ENCODE measurements at regions not wholly inside any gene's neighbourhood (a gene's known extent, or its start where the extent isn't known, plus 50 kb on each side); places are given as distances from the start of the nearest gene placed in this dataset.
A peak's percentile ranks its signal among the peaks of the same experiment; 100 is the strongest.
"Not testable (repeated sequence)": the region's sequence is repeated elsewhere in the genome, so short reads cannot be mapped to it uniquely, and the experiment has no call there.

GRCh38 chr3:3902161-3902560 lies 102.9 kb downstream of the LRRN1 start:
- no peak for DNase-seq (ENCODE audit: low read depth in 4 of 4, low spot score in 3 of 4)

GRCh38 chr3:3906171-3906570 lies 106.9 kb downstream of the LRRN1 start:
- no peak for DNase-seq (ENCODE audit: low read depth in 4 of 4, low spot score in 3 of 4)

DNA sequence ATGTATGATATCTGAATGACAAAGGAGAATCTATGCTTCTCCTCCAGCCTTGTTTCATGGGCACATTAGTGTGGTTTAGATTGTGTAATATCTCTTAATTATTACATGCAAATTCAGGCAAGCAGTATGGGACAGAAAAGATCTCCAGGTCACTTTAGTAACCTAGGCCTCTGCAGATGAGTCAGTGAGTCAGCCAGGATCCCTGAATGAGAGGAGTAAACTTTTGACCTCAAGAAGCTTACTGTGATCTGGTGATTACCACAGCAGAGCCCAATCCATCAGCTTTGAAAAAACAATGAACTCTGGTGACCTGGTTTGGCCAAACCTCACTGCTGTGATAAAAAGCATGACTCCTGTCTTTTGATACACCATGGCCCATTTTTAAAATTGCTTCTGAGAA lies 107.8 kb downstream of the LRRN1 start:
- no peak for DNase-seq (ENCODE audit: low read depth in 4 of 4, low spot score in 3 of 4)

DNA sequence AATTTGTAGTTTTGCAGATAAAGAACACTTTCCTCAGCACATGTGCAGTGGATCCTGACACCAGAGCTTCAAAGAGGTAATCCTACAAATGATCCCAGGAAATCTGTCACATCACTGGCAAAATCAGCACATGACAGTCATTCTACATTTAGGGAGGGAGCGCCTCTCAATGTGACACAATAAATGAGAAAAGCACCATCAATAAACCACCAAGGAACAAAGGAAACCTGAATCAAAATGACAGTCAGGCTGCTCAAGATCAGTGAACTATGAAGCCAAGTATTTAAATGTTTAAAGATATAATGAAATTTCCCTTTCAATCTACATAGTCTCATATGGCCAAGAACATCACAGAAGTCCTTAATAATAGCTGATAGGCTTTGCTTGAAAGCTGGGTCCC lies 119.5 kb downstream of the LRRN1 start:
- no peak for DNase-seq (ENCODE audit: low read depth in 4 of 4, low spot score in 3 of 4)

DNA sequence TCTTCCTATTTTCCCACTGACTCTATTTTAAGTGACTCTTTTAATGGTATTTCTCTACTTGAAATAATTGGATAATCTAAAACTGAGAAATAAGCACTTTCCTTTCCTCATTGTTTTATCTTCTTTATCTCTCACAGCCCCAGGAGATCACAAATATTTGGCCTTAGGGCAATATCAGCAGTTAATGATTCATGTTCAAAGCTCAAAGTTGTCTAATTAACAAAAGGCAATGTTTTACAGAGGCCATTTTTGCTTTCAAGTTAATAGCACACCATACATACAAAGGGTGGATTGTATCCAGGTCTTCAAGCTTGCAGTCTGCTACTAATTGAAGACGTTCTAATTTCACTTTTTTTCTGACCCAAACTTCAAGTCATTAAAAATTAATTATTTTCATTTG lies 120.1 kb downstream of the LRRN1 start:
- DNase-seq (ENCODE audit: low read depth in 4 of 4, low spot score in 3 of 4), result no peak

GRCh38 chr3:3923619-3924018 lies 124.4 kb downstream of the LRRN1 start:
- DNase-seq (ENCODE audit: low read depth in 4 of 4, low spot score in 3 of 4), result no peak

GRCh38 chr3:3927198-3927597 lies 128.0 kb downstream of the LRRN1 start:
- DNase-seq (ENCODE audit: low read depth in 4 of 4, low spot score in 3 of 4), result no peak

- no peak for DNase-seq (ENCODE audit: low read depth in 4 of 4, low spot score in 3 of 4)
Observed at GRCh38 chr3:3927965-3928364, 128.7 kb downstream of the LRRN1 start.

DNA sequence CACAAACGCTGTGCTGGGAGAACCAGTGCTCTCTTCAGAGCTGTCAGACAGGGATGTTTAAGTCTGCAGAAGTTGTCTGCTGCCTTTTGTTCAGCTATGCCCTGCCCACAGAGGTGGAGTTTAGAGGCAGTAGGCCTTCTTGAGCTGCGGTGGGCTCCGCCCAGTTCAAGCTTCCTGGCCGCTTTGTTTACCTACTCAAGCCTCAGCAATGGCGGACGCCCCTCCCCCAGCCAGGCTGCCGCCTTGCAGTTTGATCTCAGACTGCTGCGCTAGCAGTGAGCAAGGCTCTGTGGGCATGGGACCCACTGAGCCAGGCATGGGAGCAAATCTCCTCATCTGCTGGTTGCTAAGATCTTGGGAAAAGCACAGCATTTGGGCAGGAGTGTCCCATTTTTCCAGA lies 142.1 kb downstream of the LRRN1 start:
- DNase-seq (ENCODE audit: low read depth in 4 of 4, low spot score in 3 of 4), result not testable (repeated sequence)

DNA sequence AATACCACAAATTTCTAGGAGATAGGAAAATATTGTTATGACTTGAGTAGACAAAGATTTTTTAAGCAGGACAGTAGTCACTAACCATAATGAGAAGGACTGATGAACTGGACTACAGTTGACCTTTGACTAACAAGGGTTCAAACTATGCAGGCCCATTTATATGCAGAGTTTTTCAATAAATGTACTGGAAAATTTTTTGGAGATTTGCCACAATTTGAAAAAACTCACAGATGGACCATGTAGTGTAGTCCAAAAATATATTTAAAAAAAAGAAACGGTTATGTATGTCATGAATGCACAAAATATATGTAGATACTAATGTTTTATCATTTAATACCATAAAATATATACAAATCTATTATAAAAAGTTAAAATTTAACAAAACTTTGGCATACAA lies 151.8 kb downstream of the LRRN1 start:
- no peak for DNase-seq (ENCODE audit: low read depth in 4 of 4, low spot score in 3 of 4)

- no peak for DNase-seq (ENCODE audit: low read depth in 4 of 4, low spot score in 3 of 4)
Observed at GRCh38 chr3:3951501-3951900, 152.3 kb downstream of the LRRN1 start.

DNA sequence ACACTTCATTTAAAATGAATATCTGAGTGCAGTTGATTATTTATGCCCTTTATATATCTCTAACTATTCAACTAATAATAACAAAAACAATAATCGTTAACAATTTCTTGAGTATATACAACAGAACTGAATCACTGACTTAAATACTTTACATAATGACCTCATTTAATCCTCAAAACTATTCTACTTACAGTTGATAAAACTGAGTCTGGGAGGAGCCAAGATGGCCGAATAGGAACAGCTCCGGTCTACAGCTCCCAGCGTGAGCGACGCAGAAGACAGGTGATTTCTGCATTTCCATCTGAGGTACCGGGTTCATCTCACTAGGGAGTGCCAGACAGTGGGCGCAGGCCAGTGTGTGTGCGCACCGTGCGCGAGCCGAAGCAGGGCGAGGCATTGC lies 163.6 kb downstream of the LRRN1 start:
- not testable (repeated sequence) for DNase-seq (ENCODE audit: low read depth in 4 of 4, low spot score in 3 of 4)

GRCh38 chr3:3984053-3984452 lies 184.8 kb downstream of the LRRN1 start:
- no peak for DNase-seq (ENCODE audit: low read depth in 4 of 4, low spot score in 3 of 4)

DNA sequence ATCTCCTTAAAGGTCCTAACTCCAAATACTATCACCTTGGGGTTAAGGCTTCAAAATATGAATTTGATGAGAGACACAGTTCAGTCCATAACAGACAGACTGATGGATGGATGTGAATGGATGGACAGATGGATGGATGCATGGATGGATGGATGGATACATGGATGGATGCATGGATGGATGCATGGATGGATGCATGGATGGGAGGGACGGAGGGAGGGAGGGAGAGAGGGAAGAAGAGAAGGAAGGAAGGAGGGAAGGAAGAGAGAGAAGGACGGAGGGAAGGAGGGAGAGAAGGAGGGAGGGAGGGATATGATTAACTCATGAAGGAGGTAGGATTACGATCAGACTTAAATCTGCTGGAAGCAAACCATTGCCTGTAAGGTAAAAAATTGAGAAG lies 192.4 kb downstream of the LRRN1 start:
- DNase-seq (ENCODE audit: low read depth in 4 of 4, low spot score in 3 of 4), result no peak

- DNase-seq (ENCODE audit: low read depth in 4 of 4, low spot score in 3 of 4), result no peak
Observed at GRCh38 chr3:3992312-3992874, 193.2 kb downstream of the LRRN1 start.

- peak in 3 of 4 donors; percentile 3 to 12 (median 8) for DNase-seq (ENCODE audit: low read depth in 4 of 4, low spot score in 3 of 4)
Observed at GRCh38 chr3:3998140-3998922, 199.1 kb downstream of the LRRN1 start.

DNA sequence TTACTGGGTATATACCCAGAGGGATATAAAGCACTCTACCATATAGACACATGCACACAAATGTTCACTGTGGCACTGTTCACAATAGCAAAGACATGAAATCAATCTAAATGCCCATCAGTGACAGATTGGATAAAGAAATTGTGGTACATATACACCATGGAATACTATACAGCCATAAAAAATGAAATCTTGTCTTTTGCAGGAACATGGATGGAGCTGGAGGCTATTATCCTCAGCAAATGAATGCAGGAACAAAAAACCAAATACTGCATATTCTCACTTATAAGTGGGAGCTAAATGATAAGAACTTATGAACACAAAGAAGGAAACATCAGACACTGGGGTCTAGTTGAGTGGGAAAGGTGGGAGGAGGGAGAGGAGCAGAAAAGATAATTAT lies 200.1 kb downstream of the LRRN1 start:
- DNase-seq (ENCODE audit: low read depth in 4 of 4, low spot score in 3 of 4), result not testable (repeated sequence)

DNA sequence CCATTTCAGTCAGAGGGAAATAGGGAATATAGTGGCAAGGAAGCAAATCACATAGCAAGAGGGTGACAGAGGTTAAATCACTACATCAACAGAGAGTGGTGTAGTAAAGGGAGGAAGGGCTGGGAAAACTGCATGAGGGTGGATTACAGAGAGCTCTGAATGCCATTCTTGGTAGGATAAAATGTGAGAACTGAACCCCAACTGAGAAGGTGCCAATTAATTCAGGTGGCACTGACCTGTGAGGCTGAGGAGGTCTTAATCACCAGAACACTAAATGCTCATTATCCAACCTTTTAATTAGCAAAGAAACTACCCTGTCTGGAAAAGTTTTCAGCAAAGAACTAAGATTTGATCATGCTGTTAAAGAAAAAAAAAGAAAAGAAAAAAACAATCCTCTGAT lies 202.7 kb downstream of the LRRN1 start:
- DNase-seq (ENCODE audit: low read depth in 4 of 4, low spot score in 3 of 4), result no peak

GRCh38 chr3:4006288-4006687 lies 207.1 kb downstream of the LRRN1 start:
- DNase-seq (ENCODE audit: low read depth in 4 of 4, low spot score in 3 of 4), result no peak

DNA sequence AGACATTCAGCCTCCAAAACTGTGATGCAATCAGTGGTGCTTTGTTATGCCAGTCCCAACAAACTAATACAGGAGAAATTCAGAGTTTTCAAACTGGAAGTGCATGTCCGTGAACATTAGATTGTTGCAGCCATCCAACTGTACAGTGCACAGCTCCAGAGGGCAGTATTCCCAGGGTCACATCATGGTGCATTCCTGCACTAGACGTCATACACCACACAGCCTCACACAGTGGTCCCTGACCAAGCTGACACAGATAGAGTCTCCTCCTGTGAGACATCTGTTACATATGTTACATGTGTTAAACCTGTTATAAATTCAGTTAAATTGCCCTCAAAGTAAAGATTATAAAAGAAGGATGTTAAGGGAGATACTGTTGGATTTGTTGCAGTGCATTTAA lies 209.0 kb downstream of the LRRN1 start:
- no peak for DNase-seq (ENCODE audit: low read depth in 4 of 4, low spot score in 3 of 4)

DNA sequence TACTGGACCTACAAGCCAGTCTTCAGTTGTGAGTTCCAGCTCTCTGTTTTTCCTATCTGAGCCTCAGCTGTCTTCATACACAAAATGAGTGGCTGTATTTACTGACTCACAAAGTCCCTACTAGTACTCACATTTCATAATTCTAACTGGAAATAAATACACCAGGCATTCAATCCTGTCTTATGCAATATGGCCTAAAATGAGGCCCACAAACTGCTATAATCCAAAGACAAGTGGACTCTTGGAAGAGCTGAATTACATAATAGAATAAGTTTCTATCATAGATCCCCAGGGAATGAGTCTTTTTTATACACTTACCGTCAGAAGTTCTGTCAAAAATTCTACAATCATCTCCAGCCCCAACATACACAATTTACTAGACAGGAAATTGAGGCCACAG lies 211.9 kb downstream of the LRRN1 start:
- no peak for DNase-seq (ENCODE audit: low read depth in 4 of 4, low spot score in 3 of 4)

- no peak for DNase-seq (ENCODE audit: low read depth in 4 of 4, low spot score in 3 of 4)
Observed at GRCh38 chr3:4015426-4015825, 216.2 kb downstream of the LRRN1 start.

GRCh38 chr3:4019501-4019900 lies 220.3 kb downstream of the LRRN1 start:
- DNase-seq (ENCODE audit: low read depth in 4 of 4, low spot score in 3 of 4), result no peak
